ENCODE measurements at regions not wholly inside any gene's neighbourhood (a gene's known extent, or its start where the extent isn't known, plus 50 kb on each side); places are given as distances from the start of the nearest gene placed in this dataset.

DNA sequence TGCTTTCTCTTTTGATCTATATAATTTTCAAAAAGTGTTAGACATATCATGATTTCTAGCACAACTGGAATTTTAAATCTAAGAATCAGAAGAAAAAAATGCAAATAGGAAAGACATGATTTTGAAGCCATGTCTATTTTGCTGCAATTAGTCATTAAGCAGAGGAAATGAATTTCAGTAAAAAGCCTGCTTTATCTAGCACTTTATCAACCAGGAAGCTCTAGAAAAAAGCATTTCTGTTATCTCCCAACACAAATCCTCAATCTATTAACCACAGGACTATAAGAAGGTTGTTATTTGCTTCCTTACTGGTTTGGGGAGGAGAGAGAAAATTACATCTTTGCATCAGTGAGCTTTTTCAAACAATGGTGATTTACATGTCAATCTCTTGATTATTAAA, 716.7 kb downstream of the DIAPH3 start:
- no peaks in the 10 kb centered on the region for H3K79me2 ChIP-seq (ENCODE audit: control insufficient read depth, low read length)
- H3K4me3 ChIP-seq (ENCODE audit: low read length), result no peak overlapping the region
- H3K4me2 ChIP-seq (ENCODE audit: low read length), result no peak overlapping the region
- no peaks in the 10 kb centered on the region for H3F3A ChIP-seq (ENCODE audit: control insufficient read depth, insufficient read depth)
- no peaks in the 10 kb centered on the region for H3K27me3 ChIP-seq (ENCODE audit: control insufficient read depth, low read length)
- no peaks in the 10 kb centered on the region for H4K20me1 ChIP-seq (ENCODE audit: control insufficient read depth, insufficient read depth, low read depth, low read length)
- no peaks in the 10 kb centered on the region for H3K36me3 ChIP-seq (ENCODE audit: control insufficient read depth, low read length)
- no peaks in the 10 kb centered on the region for H3K9me3 ChIP-seq (ENCODE audit: control insufficient read depth, insufficient read depth, low read length)
- TF ChIP-seq EZH2phosphoT487 (IDR thresholded peaks at IDR 0.05; ENCODE audit: borderline replicate concordance, low read length), result no peak
- TF ChIP-seq, protein P1, sequence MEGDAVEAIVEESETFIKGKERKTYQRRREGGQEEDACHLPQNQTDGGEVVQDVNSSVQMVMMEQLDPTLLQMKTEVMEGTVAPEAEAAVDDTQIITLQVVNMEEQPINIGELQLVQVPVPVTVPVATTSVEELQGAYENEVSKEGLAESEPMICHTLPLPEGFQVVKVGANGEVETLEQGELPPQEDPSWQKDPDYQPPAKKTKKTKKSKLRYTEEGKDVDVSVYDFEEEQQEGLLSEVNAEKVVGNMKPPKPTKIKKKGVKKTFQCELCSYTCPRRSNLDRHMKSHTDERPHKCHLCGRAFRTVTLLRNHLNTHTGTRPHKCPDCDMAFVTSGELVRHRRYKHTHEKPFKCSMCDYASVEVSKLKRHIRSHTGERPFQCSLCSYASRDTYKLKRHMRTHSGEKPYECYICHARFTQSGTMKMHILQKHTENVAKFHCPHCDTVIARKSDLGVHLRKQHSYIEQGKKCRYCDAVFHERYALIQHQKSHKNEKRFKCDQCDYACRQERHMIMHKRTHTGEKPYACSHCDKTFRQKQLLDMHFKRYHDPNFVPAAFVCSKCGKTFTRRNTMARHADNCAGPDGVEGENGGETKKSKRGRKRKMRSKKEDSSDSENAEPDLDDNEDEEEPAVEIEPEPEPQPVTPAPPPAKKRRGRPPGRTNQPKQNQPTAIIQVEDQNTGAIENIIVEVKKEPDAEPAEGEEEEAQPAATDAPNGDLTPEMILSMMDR (IDR thresholded peaks at IDR 0.05; ENCODE audit: low read depth, low read length, poor library complexity, severe bottlenecking), result no peak
- H3K4me1 ChIP-seq (ENCODE audit: control insufficient read depth, low read length), result no peaks in the 10 kb centered on the region
- no peaks in the 10 kb centered on the region for H3K9me2 ChIP-seq (replicated peaks; ENCODE audit: control insufficient read depth, low read length)
- no peak overlapping the region for H3K27ac ChIP-seq (ENCODE audit: low read depth, low read length)

DNA sequence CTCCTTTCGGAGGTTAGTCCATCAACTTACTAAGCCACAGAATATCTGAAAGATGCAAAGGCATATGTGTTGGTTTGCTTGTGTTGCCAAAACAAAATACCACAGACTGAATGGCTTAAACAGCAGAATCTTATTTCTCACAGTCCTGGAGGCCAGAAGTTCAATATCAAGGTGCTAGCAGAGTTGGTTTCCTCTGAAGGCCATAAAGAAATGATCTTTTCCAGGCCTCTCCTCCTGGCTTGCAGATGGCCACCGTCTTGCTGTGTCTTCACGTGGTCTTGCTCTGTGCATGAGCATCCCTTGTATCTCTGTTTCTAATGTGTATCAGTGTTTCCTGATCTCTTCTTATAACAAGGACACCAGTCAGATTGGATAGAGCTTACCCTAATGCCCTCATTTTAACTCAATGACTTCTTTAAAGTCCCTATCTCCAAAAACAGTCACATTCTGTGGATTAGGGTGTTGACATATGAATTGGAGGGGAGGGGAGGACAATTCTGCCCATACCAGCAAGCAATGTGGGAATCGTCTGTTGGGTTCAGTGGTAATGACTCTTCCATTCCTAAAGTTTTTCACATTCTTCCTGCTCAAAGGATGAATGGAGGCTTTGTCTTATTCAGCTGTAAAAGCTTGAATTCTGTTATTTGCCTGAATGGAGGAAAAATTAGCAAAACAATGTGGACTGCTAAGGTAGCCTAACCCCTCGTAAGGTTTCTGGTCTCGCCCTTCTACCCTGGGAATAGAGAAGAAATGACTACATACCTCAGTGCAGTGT, 715.7 kb downstream of the DIAPH3 start:
- Histone ChIP-seq H3K4me2 (ENCODE audit: low read length) (no peak overlapping the region), H3K9me2 (replicated peaks; ENCODE audit: control insufficient read depth, low read length) (no peaks in the 10 kb centered on the region), H3K9me3 (ENCODE audit: control insufficient read depth, insufficient read depth, low read length) (no peaks in the 10 kb centered on the region), H3K36me3 (ENCODE audit: control insufficient read depth, low read length) (no peaks in the 10 kb centered on the region), H3K27ac (ENCODE audit: low read depth, low read length) (no peak overlapping the region), H3F3A (ENCODE audit: control insufficient read depth, insufficient read depth) (no peaks in the 10 kb centered on the region), H3K4me1 (ENCODE audit: control insufficient read depth, low read length) (no peaks in the 10 kb centered on the region), H4K20me1 (ENCODE audit: control insufficient read depth, insufficient read depth, low read depth, low read length) (no peaks in the 10 kb centered on the region), H3K79me2 (ENCODE audit: control insufficient read depth, low read length) (no peaks in the 10 kb centered on the region), H3K4me3 (ENCODE audit: low read length) (no peak overlapping the region), H3K27me3 (ENCODE audit: control insufficient read depth, low read length) (no peaks in the 10 kb centered on the region)
- TF ChIP-seq, protein P1 (IDR thresholded peaks at IDR 0.05; ENCODE audit: low read depth, low read length, poor library complexity, severe bottlenecking), result no peak
- TF ChIP-seq EZH2phosphoT487 (IDR thresholded peaks at IDR 0.05; ENCODE audit: borderline replicate concordance, low read length), result no peak

DNA sequence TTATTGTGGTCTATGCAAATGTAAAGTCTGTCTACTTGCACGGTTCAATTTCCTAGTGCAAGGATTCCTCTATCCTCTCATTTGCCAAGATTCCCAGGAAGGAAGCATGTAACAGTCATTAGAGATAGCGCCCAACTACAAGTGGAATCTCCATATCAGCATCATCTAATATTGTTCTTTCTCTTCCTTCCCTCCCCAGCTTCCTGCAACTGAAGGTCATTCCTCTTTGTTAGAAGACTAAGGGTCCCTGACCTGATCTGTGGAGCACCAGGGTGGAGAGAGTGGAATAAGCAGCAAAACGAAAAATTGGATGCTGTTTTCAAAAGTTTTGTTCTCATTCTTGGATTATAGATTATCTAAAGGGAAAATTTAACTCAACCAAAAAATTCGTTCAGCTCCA, 714.0 kb downstream of the DIAPH3 start:
- Histone ChIP-seq H3K4me1 (ENCODE audit: control insufficient read depth, low read length) (no peaks in the 10 kb centered on the region), H3K36me3 (ENCODE audit: control insufficient read depth, low read length) (no peaks in the 10 kb centered on the region), H3K27ac (ENCODE audit: low read depth, low read length) (no peak overlapping the region), H3K27me3 (ENCODE audit: control insufficient read depth, low read length) (no peaks in the 10 kb centered on the region), H3F3A (ENCODE audit: control insufficient read depth, insufficient read depth) (no peaks in the 10 kb centered on the region), H4K20me1 (ENCODE audit: control insufficient read depth, insufficient read depth, low read depth, low read length) (no peaks in the 10 kb centered on the region), H3K4me3 (ENCODE audit: low read length) (no peak overlapping the region), H3K79me2 (ENCODE audit: control insufficient read depth, low read length) (no peaks in the 10 kb centered on the region), H3K4me2 (ENCODE audit: low read length) (no peak overlapping the region), H3K9me3 (ENCODE audit: control insufficient read depth, insufficient read depth, low read length) (no peaks in the 10 kb centered on the region), H3K9me2 (replicated peaks; ENCODE audit: control insufficient read depth, low read length) (no peaks in the 10 kb centered on the region)
- TF ChIP-seq, protein P1 (IDR thresholded peaks at IDR 0.05; ENCODE audit: low read depth, low read length, poor library complexity, severe bottlenecking), result no peak
- TF ChIP-seq EZH2phosphoT487 (IDR thresholded peaks at IDR 0.05; ENCODE audit: borderline replicate concordance, low read length), result no peak

Measured in DOHH2 (cell line).